ENCODE measurements at regions not wholly inside any gene's neighbourhood (a gene's known extent, or its start where the extent isn't known, plus 50 kb on each side); places are given as distances from the start of the nearest gene placed in this dataset.

DNA sequence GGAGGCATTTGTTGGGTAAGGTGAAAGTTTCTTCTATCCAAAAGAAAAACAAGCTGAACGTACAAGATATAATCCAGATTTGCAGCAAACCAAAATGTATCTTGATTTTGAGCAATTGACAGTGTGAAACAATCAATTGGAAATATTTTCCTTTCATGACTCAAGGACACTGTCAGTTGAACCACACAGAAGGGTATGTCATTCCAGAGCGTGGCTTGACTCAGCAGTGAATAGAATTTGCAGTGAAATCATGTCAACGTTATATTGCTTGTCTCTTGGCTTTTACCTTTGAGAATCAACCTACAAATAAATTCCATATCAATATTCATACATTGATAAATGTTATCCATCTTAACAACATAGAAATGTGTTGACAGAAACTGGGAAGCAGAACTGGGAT, 78.2 kb downstream of the TM2D3 start:
- no peak overlapping the region for H3K4me3 ChIP-seq
- H3K9me3 ChIP-seq, result no peaks in the 10 kb centered on the region
- TF ChIP-seq, protein P1, sequence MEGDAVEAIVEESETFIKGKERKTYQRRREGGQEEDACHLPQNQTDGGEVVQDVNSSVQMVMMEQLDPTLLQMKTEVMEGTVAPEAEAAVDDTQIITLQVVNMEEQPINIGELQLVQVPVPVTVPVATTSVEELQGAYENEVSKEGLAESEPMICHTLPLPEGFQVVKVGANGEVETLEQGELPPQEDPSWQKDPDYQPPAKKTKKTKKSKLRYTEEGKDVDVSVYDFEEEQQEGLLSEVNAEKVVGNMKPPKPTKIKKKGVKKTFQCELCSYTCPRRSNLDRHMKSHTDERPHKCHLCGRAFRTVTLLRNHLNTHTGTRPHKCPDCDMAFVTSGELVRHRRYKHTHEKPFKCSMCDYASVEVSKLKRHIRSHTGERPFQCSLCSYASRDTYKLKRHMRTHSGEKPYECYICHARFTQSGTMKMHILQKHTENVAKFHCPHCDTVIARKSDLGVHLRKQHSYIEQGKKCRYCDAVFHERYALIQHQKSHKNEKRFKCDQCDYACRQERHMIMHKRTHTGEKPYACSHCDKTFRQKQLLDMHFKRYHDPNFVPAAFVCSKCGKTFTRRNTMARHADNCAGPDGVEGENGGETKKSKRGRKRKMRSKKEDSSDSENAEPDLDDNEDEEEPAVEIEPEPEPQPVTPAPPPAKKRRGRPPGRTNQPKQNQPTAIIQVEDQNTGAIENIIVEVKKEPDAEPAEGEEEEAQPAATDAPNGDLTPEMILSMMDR (IDR thresholded peaks at IDR 0.05), result no peak
- TF ChIP-seq POLR2A (IDR thresholded peaks at IDR 0.05), result no peak
- H3K4me1 ChIP-seq, result no peaks in the 10 kb centered on the region
- DNase-seq, result no peak
- 40 to 44% methylated on average over 3 of the region's 3 CpGs for WGBS, 2 donors
- no peak overlapping the region for H3K27ac ChIP-seq
- intact Hi-C loops (cut with DNase I), result no loop called here
- peaks cover 0 to 34% (median 0%) of the 10 kb centered on the region in 4 donors for H3K27me3 ChIP-seq
- H3K36me3 ChIP-seq, result no peaks in the 10 kb centered on the region

DNA sequence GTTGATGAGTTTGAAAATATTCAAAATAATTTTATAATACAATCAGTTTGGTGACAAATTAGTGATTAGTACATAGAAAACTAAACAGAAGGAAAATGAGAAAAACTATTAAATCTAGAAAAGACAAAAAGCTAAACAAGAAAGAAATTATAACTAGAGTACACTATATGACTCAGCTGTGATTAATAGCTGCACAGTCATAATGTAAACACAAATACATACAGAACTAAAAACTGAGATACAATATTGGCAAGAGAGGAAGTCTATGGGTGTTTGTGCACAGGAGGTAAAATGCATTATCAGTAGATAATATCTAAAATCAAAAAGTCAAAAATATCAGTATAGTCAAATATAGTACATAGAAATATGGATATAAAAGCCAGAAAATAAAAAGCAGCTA, 80.7 kb upstream of the PCSK6 start:
- H3K27me3 ChIP-seq, result peaks cover 0 to 33% (median 0%) of the 10 kb centered on the region in 4 donors
- H3K27ac ChIP-seq, result no peak overlapping the region
- no peaks in the 10 kb centered on the region for H3K4me1 ChIP-seq
- intact Hi-C loops (cut with DNase I), result no loop called here
- no peaks in the 10 kb centered on the region for H3K9me3 ChIP-seq
- no peaks in the 10 kb centered on the region for H3K36me3 ChIP-seq
- H3K4me3 ChIP-seq, result no peak overlapping the region
- TF ChIP-seq, protein P1 (IDR thresholded peaks at IDR 0.05), result no peak
- TF ChIP-seq POLR2A (IDR thresholded peaks at IDR 0.05), result no peak
- no peak for DNase-seq

DNA sequence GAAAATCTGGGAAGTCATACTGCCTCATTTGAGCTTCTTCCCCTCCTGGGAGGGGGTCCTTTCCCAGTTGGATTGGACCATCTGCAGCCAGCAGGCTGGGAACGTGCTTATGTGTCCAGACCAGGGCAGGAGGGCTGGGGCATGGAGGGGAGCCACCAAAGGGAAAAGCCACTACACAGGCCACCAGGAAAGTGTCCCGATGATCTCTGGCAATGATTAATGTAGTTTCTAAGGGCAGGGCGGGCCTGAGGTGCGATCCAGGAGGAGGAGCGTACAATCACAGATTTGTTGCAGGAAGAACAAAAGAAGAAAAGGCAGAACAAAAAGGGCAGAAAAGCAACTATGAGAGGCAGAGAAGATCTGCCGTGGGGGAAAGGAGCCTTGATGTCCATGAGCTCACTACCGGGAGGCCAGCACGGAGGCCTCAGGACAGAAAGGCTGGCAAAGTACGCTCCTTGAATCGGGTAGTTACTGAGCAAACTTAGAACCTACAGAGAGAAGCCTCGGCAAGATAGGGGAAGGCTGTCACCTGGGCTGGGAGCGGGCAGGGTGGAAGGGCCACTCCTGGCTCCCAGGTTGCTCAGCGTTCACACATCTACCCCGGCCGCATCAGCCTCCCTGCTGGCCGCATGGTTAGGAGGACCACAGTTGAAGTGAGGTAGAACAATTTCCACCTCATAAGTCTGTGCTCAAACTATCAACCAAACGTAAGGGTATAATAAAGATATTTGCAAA, 79.5 kb upstream of the PCSK6 start:
- intact Hi-C loops (cut with DNase I), result no loop called here
- H3K9me3 ChIP-seq, result no peaks in the 10 kb centered on the region
- WGBS, 2 donors, result 79 to 82% methylated on average over 16 to 17 of the region's 17 CpGs
- H3K4me1 ChIP-seq, result no peaks in the 10 kb centered on the region
- H3K4me3 ChIP-seq, result no peak overlapping the region
- H3K27ac ChIP-seq, result no peak overlapping the region
- DNase-seq, result no peak
- peaks cover 0 to 36% (median 0%) of the 10 kb centered on the region in 4 donors for H3K27me3 ChIP-seq
- TF ChIP-seq, protein P1 (IDR thresholded peaks at IDR 0.05), result no peak
- TF ChIP-seq POLR2A (IDR thresholded peaks at IDR 0.05), result no peak
- no peaks in the 10 kb centered on the region for H3K36me3 ChIP-seq

DNA sequence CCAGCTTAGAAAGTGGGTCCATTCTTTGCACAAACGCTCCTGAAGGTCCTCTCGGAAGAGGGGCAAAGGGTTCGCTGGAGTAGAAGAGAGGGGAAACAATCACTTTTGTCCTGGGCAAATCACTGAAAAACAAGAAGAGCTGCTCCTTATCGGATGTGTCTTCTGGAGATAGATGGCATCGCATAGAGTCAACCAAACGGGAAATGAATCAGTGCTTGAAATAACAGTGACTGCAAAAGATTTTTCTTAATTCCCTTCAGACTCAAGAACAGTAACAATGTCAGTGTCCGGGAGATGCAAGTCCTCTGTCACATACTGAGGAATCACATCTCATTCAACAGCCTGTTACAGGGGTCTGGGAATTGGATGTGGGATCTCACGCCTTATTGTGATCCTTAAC, 78.8 kb upstream of the PCSK6 start:
- Histone ChIP-seq H3K36me3 (no peaks in the 10 kb centered on the region), H3K4me3 (no peak overlapping the region), H3K27me3 (peaks cover 0 to 35% (median 0%) of the 10 kb centered on the region in 4 donors), H3K27ac (no peak overlapping the region), H3K4me1 (no peaks in the 10 kb centered on the region), H3K9me3 (no peaks in the 10 kb centered on the region)
- 74 to 77% methylated on average over 8 of the region's 8 CpGs for WGBS, 2 donors
- DNase-seq, result no peak
- intact Hi-C loops (cut with DNase I), result no loop called here
- TF ChIP-seq, protein P1 (IDR thresholded peaks at IDR 0.05), result no peak
- TF ChIP-seq POLR2A (IDR thresholded peaks at IDR 0.05), result no peak

DNA sequence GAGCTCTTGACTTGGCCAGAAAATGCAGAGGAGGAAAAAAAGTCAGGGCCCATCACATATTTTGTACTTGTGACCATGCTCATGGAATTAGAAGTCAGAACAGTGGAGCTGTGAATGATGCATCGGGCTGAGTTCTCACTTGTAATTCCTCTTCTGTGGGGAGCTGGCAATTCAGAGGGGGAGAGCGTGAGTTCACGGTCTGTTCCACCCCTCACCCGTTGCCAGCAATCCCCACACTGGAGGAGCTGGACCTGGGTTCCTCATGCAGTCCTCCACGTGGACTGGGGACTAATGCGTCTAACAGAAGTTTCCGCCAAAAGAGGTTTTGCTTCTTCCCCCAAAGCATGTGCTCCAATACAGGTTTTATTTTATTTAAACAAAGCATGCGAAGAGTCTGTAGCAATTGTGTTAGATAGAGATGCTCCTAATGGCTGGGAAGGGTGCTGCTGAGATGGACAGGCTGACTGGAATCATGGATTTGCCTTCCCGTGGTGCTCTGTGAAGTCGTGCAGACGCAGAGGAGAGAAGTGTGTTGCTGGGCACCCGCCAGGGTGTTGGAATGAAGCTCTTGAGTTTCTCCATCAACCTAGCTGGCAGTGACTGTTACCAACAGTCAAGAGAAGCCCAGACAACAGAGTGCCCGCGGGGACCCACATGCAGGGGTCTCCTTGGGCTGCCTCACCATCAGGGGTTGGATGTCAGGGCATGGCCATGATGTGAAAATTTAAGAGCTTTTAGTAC, 77.4 kb upstream of the PCSK6 start:
- 70 to 86% methylated on average over 3 to 13 of the region's 14 CpGs for WGBS, 2 donors
- intact Hi-C loops (cut with DNase I), result no loop called here

More for the DNA sequence above, 77.4 kb upstream of the PCSK6 start:
- TF ChIP-seq, protein P1 (IDR thresholded peaks at IDR 0.05), result no peak
- TF ChIP-seq POLR2A (IDR thresholded peaks at IDR 0.05), result no peak
- Histone ChIP-seq H3K9me3 (no peaks in the 10 kb centered on the region), H3K27me3 (peaks cover 0 to 38% (median 0%) of the 10 kb centered on the region in 4 donors), H3K4me1 (no peaks in the 10 kb centered on the region), H3K4me3 (no peak overlapping the region), H3K36me3 (no peaks in the 10 kb centered on the region), H3K27ac (no peak overlapping the region)
- DNase-seq, result no peak

Data from esophagus squamous epithelium (tissue), 5 donors.